Memory B cell (primary cell): ENCODE measurements at regions not wholly inside any gene's neighbourhood (a gene's known extent, or its start where the extent isn't known, plus 50 kb on each side); places are given as distances from the start of the nearest gene placed in this dataset.

ENCODE experiments used
- ATAC-seq: fragments of 150-1000 bp; cut with Tn5 transposase; 2 replicates; pipeline ENCODE4 v1.10.0; 2021; ENCODE audit warnings: low read depth, mild to moderate bottlenecking, moderate library complexity
- DNase-seq, 2 donors: peaks; one replicate each; pipeline ENCODE4 v3.0.0; 2022; ENCODE audit warnings: low spot score in 2 of 2
- H3K27ac Mint-ChIP-seq: one replicate; pipeline ENCODE4 v1.8.0; 2022; ENCODE audit warnings: mild to moderate bottlenecking, moderate library complexity, mixed read lengths
- H3K27me3 Mint-ChIP-seq: one replicate; pipeline ENCODE4 v1.8.0; 2022; ENCODE audit warnings: mixed read lengths
- H3K36me3 Mint-ChIP-seq: one replicate; pipeline ENCODE4 v1.8.0; 2022; ENCODE audit warnings: mild to moderate bottlenecking, mixed read lengths
- H3K4me1 Mint-ChIP-seq: one replicate; pipeline ENCODE4 v1.8.0; 2022; ENCODE audit warnings: mixed read lengths
- H3K4me3 Mint-ChIP-seq: one replicate; pipeline ENCODE4 v1.8.0; 2022; ENCODE audit warnings: mild to moderate bottlenecking, moderate library complexity, mixed read lengths
- H3K9me3 Mint-ChIP-seq: one replicate; pipeline ENCODE4 v1.8.0; 2022; ENCODE audit warnings: mixed read lengths

DNA sequence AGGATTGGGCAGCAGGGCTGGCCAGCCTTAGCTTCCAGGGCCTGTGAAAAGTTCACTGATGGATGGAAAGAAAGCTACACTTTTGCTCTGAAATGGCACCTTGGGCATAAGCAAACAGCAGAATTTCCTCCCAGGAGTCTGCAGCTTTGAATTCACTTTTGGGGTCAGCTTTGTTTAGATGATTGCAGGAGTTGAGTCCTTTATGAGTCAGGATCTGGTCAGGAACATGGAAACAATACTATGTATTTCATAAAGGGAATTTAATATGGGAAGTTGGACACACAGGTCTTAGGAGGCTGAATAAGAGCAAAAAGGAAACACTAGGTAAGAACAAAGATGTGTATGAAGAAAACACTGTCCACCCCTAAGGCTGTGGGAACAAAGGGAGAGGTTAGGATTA, 345.3 kb downstream of the TSN start:
- no peak overlapping the region for H3K27ac Mint-ChIP-seq
- DNase-seq (no peak), ATAC-seq (no peak)
- H3K4me3 Mint-ChIP-seq = no peak overlapping the region
- H3K4me1 Mint-ChIP-seq = no peaks in the 10 kb centered on the region
- no peaks in the 10 kb centered on the region for H3K36me3 Mint-ChIP-seq
- peaks cover 5% of the 10 kb centered on the region for H3K27me3 Mint-ChIP-seq
- peaks cover 2% of the 10 kb centered on the region for H3K9me3 Mint-ChIP-seq

DNA sequence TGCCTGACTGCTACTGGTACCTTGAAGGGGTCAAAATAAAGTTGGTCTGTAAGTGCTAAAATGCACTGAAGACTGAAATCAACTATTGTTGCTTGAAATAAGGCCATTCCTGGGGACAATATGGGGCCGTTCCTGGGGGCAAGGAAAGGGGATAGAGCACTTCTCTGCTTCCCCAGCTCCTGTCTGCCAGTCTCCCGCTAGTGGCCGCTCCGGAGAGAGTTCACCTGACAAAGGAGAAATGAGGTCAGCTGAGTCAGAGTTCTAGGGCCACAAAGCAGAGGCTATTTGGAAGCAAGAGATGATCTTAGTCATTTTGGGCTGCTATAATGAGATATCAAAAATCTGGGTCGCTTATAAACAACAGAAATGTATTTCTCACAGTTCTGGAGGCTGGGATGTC, 345.9 kb downstream of the TSN start:
- Mint-ChIP-seq H3K4me3 (no peak overlapping the region), H3K4me1 (no peaks in the 10 kb centered on the region), H3K9me3 (peaks cover 2% of the 10 kb centered on the region), H3K27me3 (peaks cover 5% of the 10 kb centered on the region), H3K36me3 (no peaks in the 10 kb centered on the region), H3K27ac (no peak overlapping the region)
- ATAC-seq (no peak), DNase-seq (no peak)

GRCh38 chr2:122105171-122105876, 349.9 kb downstream of the TSN start:
- peaks cover 2% of the 10 kb centered on the region for H3K9me3 Mint-ChIP-seq
- no peak overlapping the region for H3K27ac Mint-ChIP-seq

DNA sequence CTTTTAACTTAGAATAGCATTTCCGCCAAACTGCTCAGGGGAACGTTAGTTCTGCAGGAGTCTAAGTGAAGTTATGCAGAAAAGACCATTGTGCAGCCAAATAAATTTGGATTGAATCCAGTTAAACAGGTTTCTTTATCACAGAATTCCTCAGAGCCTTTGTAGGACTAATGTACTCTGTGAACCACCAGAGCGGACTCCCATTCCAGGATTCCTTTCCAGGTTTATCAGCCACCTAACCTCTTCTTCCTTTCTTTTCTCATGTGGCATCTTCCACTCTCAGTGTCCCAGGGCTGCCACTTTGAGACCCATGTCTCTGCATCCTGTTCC, 350.4 kb downstream of the TSN start:
- H3K4me3 Mint-ChIP-seq = no peak overlapping the region
- H3K9me3 Mint-ChIP-seq = peaks cover 2% of the 10 kb centered on the region
- H3K27me3 Mint-ChIP-seq = peaks cover 1% of the 10 kb centered on the region
- DNase-seq = no peak
- no peaks in the 10 kb centered on the region for H3K4me1 Mint-ChIP-seq
- ATAC-seq = no peak
- no peaks in the 10 kb centered on the region for H3K36me3 Mint-ChIP-seq
- H3K27ac Mint-ChIP-seq = no peak overlapping the region

More at GRCh38 chr2:122105171-122105876, 349.9 kb downstream of the TSN start:
- DNase-seq (no peak), ATAC-seq (no peak)
- H3K4me3 Mint-ChIP-seq = no peak overlapping the region
- H3K36me3 Mint-ChIP-seq = no peaks in the 10 kb centered on the region
- H3K27me3 Mint-ChIP-seq = peaks cover 1% of the 10 kb centered on the region
- H3K4me1 Mint-ChIP-seq = no peaks in the 10 kb centered on the region

- no peak overlapping the region for H3K27ac Mint-ChIP-seq
- H3K4me1 Mint-ChIP-seq = no peaks in the 10 kb centered on the region
- ATAC-seq (no peak), DNase-seq (no peak)
- peaks cover 2% of the 10 kb centered on the region for H3K9me3 Mint-ChIP-seq
- H3K36me3 Mint-ChIP-seq = no peaks in the 10 kb centered on the region
- peaks cover 1% of the 10 kb centered on the region for H3K27me3 Mint-ChIP-seq
- no peak overlapping the region for H3K4me3 Mint-ChIP-seq
These were observed 352.7 kb downstream of the TSN start for GRCh38 chr2:122108186-122108585.

GRCh38 chr2:122112216-122113005, 357.0 kb downstream of the TSN start:
- ATAC-seq (no peak), DNase-seq (no peak)
- Mint-ChIP-seq H3K27me3 (no peaks in the 10 kb centered on the region), H3K36me3 (no peaks in the 10 kb centered on the region), H3K9me3 (no peaks in the 10 kb centered on the region), H3K4me1 (no peaks in the 10 kb centered on the region), H3K4me3 (no peak overlapping the region), H3K27ac (no peak overlapping the region)

DNA sequence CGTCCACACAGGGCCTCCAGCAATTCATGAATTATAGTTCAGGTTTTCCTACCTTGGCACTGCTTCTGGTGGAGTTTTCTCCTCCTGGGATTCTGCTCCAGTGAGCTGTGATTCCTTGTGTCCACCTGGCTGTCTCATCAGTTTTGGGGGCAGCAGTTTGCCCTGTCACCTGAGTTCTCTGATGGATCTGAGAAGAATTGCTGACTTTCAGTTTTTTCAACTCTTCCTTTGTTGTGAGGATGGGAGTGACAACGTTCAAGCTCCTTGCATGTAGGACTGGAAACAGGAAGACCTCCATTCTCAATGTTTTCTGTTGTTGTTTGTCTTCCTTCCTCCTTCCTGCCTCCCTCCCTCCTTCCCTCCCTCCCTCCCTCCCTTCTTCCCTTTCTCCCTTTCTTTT, 359.0 kb downstream of the TSN start:
- Mint-ChIP-seq H3K9me3 (no peaks in the 10 kb centered on the region), H3K4me3 (no peak overlapping the region), H3K36me3 (no peaks in the 10 kb centered on the region), H3K27me3 (no peaks in the 10 kb centered on the region), H3K27ac (no peak overlapping the region), H3K4me1 (no peaks in the 10 kb centered on the region)
- ATAC-seq = no peak
- DNase-seq = no peak

DNA sequence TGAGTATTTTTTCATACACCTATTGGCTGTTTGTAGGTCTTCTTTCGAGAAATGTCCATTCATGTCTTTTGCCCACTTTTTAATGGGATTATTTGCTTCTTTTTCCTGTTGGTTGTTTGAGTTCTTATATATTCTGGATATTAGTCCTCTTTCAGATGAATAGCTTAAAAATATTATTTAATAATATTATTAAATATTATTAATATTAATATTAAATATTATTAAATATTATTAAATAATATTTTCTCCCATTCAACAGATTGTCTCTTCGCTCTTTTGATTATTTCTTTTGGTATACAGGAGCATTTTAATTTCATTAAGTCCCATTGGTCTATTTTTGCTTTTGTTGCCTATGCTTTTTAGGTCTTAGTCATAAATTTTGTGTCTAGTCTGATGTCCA, 361.9 kb downstream of the TSN start:
- Mint-ChIP-seq H3K36me3 (no peaks in the 10 kb centered on the region), H3K27me3 (no peaks in the 10 kb centered on the region), H3K27ac (no peak overlapping the region), H3K9me3 (peaks cover 8% of the 10 kb centered on the region), H3K4me3 (no peak overlapping the region), H3K4me1 (no peaks in the 10 kb centered on the region)
- DNase-seq (no peak), ATAC-seq (no peak)

DNA sequence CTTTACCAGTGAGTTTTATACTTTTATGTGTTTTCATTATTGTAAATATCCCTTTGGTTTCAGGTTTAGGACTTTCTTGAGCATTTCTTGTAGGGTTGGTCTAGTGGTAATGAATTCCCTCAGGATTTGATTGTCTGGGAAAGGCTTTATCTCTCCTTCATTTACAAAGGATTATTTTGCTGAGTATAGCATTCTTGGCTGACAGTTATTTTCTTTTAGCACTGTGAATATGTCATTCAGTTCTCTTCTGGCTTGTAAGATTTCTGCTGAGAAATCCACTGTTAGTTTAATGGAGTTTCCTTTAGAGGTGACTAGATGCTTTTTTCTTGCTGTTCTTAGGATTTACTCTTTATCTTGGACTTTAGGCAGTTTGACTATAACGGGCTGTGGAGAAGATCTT, 373.9 kb downstream of the TSN start:
- Mint-ChIP-seq H3K27me3 (no peaks in the 10 kb centered on the region), H3K36me3 (peaks cover 2% of the 10 kb centered on the region), H3K9me3 (peaks cover 27% of the 10 kb centered on the region), H3K27ac (no peak overlapping the region), H3K4me3 (no peak overlapping the region), H3K4me1 (no peaks in the 10 kb centered on the region)
- ATAC-seq (no peak), DNase-seq (no peak)

DNA sequence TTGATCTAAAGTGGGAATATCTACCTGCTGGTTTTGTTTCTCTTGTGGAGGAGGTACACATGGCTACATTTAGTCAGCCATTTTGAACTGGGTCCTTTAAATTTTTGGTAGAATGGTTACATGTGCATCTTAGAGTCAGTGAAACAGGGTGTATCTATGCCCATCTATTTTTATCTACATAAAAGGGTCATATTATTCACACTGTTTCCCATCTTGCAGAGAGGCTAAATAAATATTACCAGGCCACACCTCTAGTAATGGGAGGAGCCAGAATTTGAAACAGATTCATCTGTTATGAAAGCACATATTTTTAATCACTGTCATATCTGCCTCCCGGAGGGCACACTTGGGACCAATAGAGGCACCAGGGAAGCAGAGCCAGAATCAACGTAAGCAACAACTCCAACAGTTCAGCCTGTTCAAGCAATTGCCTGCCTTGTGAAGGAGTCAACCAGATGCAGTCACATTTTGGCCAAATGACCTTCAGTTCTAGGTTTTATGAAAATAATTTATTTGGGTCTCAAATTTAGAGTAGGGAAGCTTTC, 376.8 kb downstream of the TSN start:
- no peak overlapping the region for H3K27ac Mint-ChIP-seq

DNA sequence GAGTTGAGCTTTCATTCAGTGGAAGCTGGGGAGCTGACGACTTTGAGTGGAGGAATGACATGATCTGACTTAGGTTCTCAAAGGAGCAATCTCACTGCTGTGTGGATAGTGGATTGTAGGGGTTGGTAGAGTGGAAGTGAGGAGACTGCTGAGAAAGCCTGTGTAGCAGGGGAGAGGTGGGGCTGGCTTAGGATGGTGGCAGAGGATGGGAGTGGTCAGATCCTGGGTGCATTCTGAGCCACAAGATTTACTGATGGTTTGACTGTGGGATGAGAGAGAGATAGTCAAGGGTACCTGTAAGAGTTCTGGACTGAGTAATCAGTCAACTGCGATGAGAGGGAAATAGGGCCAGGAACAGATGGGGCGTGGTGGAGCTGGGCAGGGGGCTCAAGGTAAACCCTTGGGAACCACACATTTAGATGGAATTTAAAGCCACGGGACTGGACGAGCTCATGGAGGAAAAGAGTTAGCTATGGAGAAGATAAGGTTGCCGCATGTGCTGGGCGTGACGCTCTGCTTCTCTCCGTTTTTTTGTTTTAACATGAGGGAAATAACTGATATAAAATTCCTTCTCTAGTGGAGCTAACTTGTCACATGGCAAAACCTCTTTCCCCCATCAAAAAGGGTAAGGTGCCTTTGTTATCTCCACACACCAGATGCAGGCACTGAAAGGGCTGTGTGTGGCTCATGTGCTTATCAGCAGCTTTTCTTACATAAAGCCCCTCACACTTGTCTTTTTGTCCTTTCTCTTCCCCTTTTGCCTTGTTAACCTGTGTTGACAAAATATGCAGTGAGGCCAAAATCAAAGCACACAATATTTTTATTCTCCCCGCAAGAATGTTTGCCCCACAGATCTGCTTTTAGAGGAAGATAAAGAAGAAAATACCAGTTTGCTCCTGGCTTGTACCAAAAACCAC, 379.8 kb downstream of the TSN start:
- DNase-seq = no peak
- Mint-ChIP-seq H3K4me1 (no peaks in the 10 kb centered on the region), H3K4me3 (no peak overlapping the region), H3K27ac (no peak overlapping the region), H3K36me3 (no peaks in the 10 kb centered on the region), H3K27me3 (peaks cover 5% of the 10 kb centered on the region), H3K9me3 (peaks cover 8% of the 10 kb centered on the region)
- no peak for ATAC-seq

More for the DNA sequence above, 376.8 kb downstream of the TSN start:
- ATAC-seq = no peak
- DNase-seq = no peak
- Mint-ChIP-seq H3K4me3 (no peak overlapping the region), H3K9me3 (peaks cover 26% of the 10 kb centered on the region), H3K36me3 (peaks cover 2% of the 10 kb centered on the region), H3K27me3 (peaks cover 5% of the 10 kb centered on the region), H3K4me1 (no peaks in the 10 kb centered on the region)

DNA sequence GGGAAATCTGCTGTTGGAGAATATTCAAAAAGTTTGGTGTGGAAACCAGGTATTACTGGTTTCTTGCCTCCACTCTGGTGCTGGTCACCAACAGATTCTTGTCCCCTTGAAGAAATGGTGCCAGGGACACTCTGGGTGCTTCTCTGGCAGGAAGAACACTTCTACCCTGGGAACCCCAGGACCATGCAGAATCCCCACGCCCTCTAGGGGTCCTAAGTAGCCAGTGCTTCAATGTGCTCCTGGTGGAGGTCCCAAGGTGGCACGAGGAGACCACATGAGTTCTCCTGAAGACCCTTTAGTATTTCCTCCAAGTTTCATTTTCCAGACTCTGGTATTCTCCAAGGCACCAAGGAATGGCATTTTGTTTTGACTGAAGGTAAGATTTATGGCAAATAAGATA, 380.6 kb downstream of the TSN start:
- Mint-ChIP-seq H3K9me3 (peaks cover 2% of the 10 kb centered on the region), H3K27ac (no peak overlapping the region), H3K36me3 (no peaks in the 10 kb centered on the region), H3K4me3 (no peak overlapping the region), H3K4me1 (no peaks in the 10 kb centered on the region), H3K27me3 (peaks cover 5% of the 10 kb centered on the region)
- no peak for DNase-seq
- no peak for ATAC-seq

GRCh38 chr2:122138561-122138960, 383.1 kb downstream of the TSN start:
- H3K27me3 Mint-ChIP-seq = peaks cover 5% of the 10 kb centered on the region
- H3K4me1 Mint-ChIP-seq = no peaks in the 10 kb centered on the region
- H3K9me3 Mint-ChIP-seq = peaks cover 4% of the 10 kb centered on the region
- no peak overlapping the region for H3K27ac Mint-ChIP-seq
- no peaks in the 10 kb centered on the region for H3K36me3 Mint-ChIP-seq
- no peak for ATAC-seq
- no peak for DNase-seq
- no peak overlapping the region for H3K4me3 Mint-ChIP-seq
